ENCODE measurements at regions not wholly inside any gene's neighbourhood (a gene's known extent, or its start where the extent isn't known, plus 50 kb on each side); places are given as distances from the start of the nearest gene placed in this dataset.
"Not testable (repeated sequence)": the region's sequence is repeated elsewhere in the genome, so short reads cannot be mapped to it uniquely, and the experiment has no call there.

- DNase-seq (ENCODE audit: missing footprints) (no peak), ATAC-seq (no peak)
- intact Hi-C loops (cut with DNase I) = no loop called here
Measured at GRCh38 chr21:21957490-21957889, 959.3 kb downstream of the NCAM2 start.

- no peak for ATAC-seq
- intact Hi-C loops (cut with DNase I) = no loop called here
- DNase-seq (ENCODE audit: missing footprints) = no peak
Measured at GRCh38 chr21:21963911-21964310, 965.7 kb downstream of the NCAM2 start.

GRCh38 chr21:21968810-21969209, 970.6 kb downstream of the NCAM2 start:
- ATAC-seq (no peak), DNase-seq (ENCODE audit: missing footprints) (no peak)
- intact Hi-C loops (cut with DNase I) = no loop called here

DNA sequence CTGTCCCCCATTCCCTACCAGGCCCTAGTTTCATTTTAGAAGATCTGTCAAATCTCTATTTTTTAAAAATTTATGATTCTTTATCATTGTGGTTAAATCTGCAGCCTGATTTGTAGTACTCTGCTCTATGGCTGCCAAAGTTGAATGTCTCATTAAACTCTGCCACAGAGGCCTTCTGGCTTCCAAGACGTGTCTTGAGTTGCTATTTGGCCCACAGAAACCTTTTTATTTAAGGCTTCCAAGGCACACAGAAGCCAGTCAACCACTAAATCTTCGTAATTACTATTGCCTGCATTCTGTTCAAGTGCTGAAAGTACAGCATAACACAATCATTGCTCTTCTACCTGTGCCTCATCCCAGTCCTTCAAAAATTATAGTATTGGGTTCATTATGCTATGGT, 971.0 kb downstream of the NCAM2 start:
- intact Hi-C loops (cut with DNase I) = no loop called here
- DNase-seq (ENCODE audit: missing footprints) = no peak
- ATAC-seq = no peak

GRCh38 chr21:21971384-21971783, 973.2 kb downstream of the NCAM2 start:
- ATAC-seq = no peak
- DNase-seq (ENCODE audit: missing footprints) = no peak
- intact Hi-C loops (cut with DNase I) = no loop called here

DNA sequence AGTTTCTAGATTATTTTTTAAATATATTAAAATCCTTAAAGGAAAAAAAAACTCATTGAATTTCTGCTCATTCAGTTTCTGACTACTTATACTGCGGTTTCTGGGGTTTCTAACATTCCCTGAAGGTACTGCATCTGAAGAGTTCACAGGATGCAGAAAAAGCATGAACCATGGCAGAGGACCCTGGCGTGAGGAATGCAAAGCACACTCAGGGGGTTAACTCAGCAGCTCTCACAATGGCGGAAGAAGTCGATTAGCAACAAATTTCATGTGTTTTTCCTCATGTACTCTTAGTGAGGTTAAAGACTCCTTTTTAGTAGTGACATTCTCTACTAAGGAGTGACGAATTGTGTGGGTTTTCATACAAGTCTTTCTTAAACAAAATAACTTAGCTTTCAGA, 975.6 kb downstream of the NCAM2 start:
- ATAC-seq (no peak), DNase-seq (ENCODE audit: missing footprints) (no peak)
- intact Hi-C loops (cut with DNase I) = no loop called here

- intact Hi-C loops (cut with DNase I) = no loop called here
- ATAC-seq (no peak), DNase-seq (ENCODE audit: missing footprints) (no peak)
Measured at GRCh38 chr21:21996891-21997290, 998.7 kb downstream of the NCAM2 start.

- intact Hi-C loops (cut with DNase I) = no loop called here
- DNase-seq (ENCODE audit: missing footprints) (no peak), ATAC-seq (no peak)
Measured at GRCh38 chr21:21997390-21998333, 999.5 kb downstream of the NCAM2 start.

DNA sequence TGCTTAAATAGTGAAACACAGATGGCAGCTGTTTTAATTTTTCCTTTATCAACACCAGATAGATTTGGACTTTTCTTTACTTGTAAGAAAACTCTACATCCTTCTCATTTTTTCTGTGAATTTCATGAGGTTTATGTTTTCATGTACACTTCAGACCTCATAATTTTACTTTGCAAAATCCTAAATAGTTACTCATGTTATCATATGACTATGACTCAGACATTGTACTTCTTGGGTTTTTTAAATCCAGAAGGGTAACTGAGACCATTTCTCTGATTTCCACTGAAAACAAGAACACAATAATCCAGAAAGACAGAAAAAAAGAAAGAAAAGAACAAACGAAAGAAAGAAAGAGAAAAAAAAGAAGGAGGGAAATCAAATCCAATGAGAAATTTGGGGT, 1021.6 kb downstream of the NCAM2 start:
- intact Hi-C loops (cut with DNase I) = no loop called here
- DNase-seq (ENCODE audit: missing footprints) (no peak), ATAC-seq (no peak)

GRCh38 chr21:22020221-22020620, 1022.0 kb downstream of the NCAM2 start:
- intact Hi-C loops (cut with DNase I) = no loop called here
- ATAC-seq (no peak), DNase-seq (ENCODE audit: missing footprints) (no peak)

DNA sequence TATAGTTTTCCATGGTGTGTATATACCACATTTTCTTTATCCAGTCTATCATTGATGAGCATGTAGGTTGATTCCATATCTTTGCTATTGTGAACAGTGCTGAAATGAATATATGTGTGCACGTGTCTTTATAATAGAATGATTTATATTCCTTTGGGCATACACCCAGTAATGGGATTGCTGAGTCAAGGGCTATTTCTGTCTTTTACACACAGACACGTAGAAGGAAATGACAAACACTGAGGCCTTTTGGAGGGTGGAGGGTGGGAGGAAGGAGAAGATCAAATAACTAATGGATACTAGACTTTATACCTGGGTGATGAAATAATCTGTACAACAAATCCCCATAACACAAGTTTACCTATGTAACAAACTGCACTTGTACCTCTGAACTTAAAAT, 1025.7 kb downstream of the NCAM2 start:
- DNase-seq (ENCODE audit: missing footprints); ATAC-seq; intact Hi-C loops (cut with DNase I): not testable (repeated sequence)

DNA sequence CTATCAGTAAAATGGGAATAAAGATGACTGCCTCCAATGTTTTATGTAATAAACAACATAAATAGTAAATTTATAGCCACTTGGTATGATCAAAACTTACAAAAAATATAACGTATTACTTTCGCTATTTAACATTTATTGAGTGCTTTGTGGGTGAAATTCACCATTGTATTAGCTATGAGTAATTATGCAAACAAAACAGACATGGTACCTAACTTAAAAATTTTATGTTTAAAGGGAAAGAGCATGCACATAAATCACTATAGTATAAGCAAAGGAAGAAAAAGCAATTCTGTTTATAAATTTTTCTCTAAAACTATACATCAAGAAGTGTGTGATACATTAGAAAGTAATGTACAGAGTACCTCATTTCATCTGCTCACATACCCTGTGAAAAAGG, 1046.2 kb downstream of the NCAM2 start:
- ATAC-seq = no peak
- intact Hi-C loops (cut with DNase I) = no loop called here
- DNase-seq (ENCODE audit: missing footprints) = no peak

DNA sequence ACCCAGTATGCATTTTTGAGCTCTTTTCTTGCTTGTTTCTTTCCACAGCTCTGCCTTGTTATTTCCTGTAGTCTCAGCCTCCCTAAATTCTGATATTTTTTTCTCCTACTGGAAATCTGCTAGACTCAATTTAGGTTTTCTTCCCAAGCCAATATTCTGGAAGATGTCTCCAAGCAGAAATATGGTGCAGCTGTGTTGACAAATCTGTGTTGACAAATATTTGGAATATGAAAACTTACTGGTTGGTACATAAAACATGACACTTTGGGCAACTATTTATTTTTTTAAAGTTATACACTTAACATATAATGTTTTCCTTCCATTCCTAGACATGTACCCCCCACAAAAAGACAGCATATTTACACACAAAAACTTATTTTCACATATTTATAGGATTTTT, 1048.4 kb downstream of the NCAM2 start:
- DNase-seq (ENCODE audit: missing footprints) (no peak), ATAC-seq (no peak)
- intact Hi-C loops (cut with DNase I) = no loop called here

GRCh38 chr21:22056904-22057303, 1058.7 kb downstream of the NCAM2 start:
- DNase-seq (ENCODE audit: missing footprints) (no peak), ATAC-seq (no peak)
- intact Hi-C loops (cut with DNase I) = no loop called here

- DNase-seq (ENCODE audit: missing footprints) (no peak), ATAC-seq (no peak)
- intact Hi-C loops (cut with DNase I) = no loop called here
Measured at GRCh38 chr21:22062472-22063139, 1064.4 kb downstream of the NCAM2 start.

DNA sequence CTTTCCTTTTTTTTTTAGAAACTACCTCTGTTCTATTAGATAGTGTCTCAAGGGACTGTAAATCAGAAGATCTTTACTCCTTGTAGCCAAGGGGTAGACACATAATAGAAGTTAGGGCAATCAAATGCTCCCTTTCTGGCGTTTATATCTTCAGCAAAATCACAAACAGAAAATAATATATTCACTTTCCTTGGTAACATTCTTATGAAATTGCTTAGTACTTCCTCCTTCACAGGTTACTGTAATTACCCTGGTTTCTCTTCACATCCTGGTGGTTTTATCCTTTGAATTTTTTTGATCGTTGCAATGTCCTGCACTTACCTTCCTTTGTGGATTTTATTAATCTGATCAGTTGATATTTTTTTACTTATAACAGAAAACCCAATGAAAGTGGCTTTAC, 1064.9 kb downstream of the NCAM2 start:
- DNase-seq (ENCODE audit: missing footprints) (no peak), ATAC-seq (no peak)
- intact Hi-C loops (cut with DNase I) = no loop called here

DNA sequence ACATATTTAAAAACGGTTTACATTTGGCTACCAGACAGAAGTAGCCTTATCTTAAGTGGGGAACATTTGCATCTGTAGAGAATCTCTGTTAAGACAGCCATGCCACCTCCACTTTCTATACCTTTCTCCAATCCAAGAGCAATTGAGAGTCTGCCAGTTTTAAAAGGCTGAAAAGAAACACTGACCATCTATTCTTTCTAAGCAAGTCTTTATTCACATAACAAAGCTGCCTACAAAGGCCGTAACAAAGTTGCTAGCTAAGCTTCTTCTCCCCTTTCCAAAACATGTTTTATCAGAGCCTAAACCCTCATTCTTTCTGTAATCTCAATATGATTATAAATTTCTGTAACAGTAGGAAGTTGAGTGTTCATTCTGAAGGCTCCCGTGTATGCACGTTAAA, 1078.3 kb downstream of the NCAM2 start:
- DNase-seq (ENCODE audit: missing footprints) (no peak), ATAC-seq (no peak)
- intact Hi-C loops (cut with DNase I) = no loop called here

- no peak for ATAC-seq
- intact Hi-C loops (cut with DNase I) = no loop called here
Measured at GRCh38 chr21:22083899-22084298, 1085.7 kb downstream of the NCAM2 start.

DNA sequence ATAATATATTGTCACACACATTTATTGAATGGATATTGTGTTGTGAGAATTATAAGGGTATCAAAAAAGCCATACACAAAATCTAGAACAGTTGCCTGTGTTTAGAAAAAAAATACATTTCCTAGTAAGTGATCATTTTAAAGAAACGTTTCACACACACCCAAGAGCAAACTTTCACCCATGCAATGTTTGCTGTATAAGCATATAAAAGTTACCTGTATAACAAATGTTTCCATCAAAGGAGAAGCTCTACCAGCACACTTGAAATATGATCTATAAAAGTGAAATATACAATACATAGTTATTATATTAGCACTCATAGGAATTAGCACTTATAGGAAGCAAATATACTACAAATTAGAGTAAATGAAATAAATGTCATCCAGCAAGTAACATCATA, 1098.1 kb downstream of the NCAM2 start:
- intact Hi-C loops (cut with DNase I) = no loop called here
- ATAC-seq (no peak), DNase-seq (ENCODE audit: missing footprints) (no peak)

More at GRCh38 chr21:22083899-22084298, 1085.7 kb downstream of the NCAM2 start:
- DNase-seq (ENCODE audit: missing footprints) = no peak

DNA sequence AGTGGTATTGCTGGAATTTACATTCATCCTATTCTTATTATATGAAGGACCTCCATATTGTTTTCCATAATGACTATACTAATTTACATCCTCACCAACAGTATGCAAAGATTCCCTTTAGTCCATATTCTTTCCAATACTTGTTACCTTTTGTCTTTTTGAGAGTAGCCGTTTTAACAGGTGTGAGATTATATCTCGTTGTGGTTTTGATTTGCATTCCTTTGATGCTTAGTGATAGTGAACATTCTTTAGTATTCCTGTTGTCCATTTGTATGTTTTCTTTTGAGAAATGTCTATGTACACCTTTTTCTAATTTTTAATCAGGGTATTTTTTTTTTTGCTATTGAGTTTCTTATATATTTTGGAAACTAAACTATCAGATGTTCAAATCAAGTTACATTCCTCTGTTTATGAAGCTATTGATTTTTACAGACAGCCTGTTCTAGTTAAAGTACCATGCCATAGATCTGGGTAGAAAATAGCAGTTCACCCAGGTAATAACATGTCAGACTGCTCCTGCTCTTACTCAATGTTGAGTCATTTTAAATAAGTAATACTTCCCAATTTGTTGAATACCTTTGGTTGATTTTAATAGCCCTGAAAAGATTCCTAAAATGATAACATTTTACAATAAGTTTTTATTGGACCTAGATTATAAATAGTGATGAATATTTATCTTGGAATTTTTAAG, 1108.7 kb downstream of the NCAM2 start:
- intact Hi-C loops (cut with DNase I) = no loop called here
- ATAC-seq (no peak), DNase-seq (ENCODE audit: missing footprints) (no peak)
